GM21381 (cell line): ENCODE measurements at regions not wholly inside any gene's neighbourhood (a gene's known extent, or its start where the extent isn't known, plus 50 kb on each side); places are given as distances from the start of the nearest gene placed in this dataset.

Experiments used
- ATAC-seq: cut with Tn5 transposase; IDR thresholded peaks from one replicate; pipeline ENCODE4 v1.9.1; 2021; ENCODE audit warnings: mild to moderate bottlenecking, moderate library complexity; ENCODE audit not compliant: unreplicated experiment

GRCh38 chr4:27181693-27182092 lies 321.1 kb downstream of the STIM2 start:
- ATAC-seq: no peak

DNA sequence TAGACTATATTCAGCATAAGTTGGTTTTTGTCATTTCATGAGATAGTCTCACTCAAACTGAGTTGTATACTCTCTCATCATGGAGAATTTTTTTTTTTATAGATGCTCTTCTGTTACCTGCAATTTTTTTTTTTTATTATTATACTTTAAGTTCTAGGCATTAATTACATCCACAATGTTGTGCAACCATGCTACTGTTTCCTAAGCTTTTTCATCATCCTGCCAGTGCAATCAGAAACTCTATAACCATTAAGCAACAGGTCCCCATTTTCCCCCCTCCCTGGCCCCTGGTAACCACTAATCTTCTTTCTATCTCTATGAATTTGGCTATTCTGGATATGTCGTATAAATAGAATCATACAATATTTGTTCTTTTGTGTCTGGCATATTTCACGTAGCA lies 321.6 kb downstream of the STIM2 start:
- ATAC-seq: no peak

GRCh38 chr4:27184508-27185155 lies 324.0 kb downstream of the STIM2 start:
- ATAC-seq: no peak

- ATAC-seq: no peak
Measured at GRCh38 chr4:27186710-27187109, 326.1 kb downstream of the STIM2 start.

DNA sequence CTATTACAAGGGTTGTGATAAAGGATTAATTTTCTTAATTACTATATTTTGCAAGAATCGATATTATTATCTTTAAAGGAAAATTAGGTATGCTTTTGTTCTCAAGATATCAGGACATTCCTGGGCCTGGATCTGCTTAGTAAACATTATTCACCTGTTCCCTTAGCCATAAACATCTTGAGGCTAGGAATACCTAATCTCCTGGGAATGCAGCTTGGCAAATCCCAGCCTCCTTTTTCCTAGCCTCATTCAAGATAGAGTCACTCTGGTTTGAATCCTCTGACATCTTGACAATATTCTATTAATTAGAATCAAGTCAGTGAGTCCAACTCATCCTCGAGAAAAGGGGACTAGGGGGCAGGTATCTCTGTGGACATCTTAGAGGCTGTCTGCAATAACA lies 327.1 kb downstream of the STIM2 start:
- no peak for ATAC-seq

GRCh38 chr4:27189683-27190082 lies 329.0 kb downstream of the STIM2 start:
- ATAC-seq: no peak

- ATAC-seq: no peak
Measured at GRCh38 chr4:27191592-27191991, 331.0 kb downstream of the STIM2 start.

- no peak for ATAC-seq
Measured at GRCh38 chr4:27194599-27195176, 334.0 kb downstream of the STIM2 start.

- no peak for ATAC-seq
Measured at GRCh38 chr4:27198246-27198645, 337.6 kb downstream of the STIM2 start.

DNA sequence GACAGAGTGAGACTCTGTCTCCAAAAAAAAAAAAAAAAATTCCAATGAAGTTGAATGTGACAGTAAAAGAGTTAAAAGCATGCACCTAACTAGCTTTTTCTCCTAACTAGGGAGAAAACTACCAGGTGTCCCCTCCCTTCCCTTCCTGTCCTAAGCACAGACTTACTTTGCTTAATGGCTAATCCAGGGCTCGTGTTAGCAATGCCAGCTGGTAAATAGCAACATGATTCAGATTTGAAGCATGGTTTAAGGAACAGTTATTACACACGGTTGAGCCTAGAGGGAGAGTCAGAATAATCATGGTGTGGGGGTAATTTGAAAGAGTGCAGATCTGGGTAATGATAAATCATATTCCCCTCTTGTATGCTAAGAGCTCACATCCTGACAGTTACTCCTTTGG lies 338.3 kb downstream of the STIM2 start:
- ATAC-seq: no peak

DNA sequence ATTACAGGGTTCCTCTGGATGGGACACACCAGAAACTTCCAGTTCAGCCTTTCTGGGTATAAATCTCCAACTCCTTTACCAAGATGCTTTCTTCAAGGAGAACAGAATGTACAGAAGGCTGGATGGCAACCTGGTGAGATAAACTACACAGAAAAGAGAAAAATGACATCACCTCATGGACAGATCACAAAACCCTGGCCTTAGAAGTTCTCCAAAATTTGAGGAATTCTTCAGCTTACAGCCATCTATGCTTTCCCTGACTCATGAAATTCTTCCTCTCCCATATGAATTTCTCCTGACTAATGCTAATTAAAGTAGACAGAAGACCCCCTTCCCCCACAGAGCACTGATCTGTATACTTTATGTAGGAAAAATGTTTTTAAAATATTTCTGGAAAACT lies 345.4 kb downstream of the STIM2 start:
- no peak for ATAC-seq

DNA sequence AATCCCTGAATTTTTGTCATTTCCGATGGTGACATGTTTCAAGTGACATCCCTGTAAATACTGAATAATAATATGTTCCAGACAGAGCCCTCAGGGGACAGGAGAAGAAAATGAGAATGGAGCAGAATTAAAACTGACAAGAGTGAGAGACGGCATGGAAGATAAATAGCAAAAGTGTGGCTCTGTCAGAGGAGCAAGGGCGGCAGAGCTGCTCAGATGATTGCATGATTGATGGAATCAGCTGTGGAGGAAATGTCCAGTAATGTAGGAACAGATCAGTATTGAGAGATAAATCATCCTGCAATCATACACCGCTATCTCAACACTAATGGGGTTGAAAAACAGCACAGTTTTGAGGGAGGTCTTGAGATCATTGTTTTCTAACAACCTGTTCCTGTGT lies 350.3 kb downstream of the STIM2 start:
- ATAC-seq: no peak

DNA sequence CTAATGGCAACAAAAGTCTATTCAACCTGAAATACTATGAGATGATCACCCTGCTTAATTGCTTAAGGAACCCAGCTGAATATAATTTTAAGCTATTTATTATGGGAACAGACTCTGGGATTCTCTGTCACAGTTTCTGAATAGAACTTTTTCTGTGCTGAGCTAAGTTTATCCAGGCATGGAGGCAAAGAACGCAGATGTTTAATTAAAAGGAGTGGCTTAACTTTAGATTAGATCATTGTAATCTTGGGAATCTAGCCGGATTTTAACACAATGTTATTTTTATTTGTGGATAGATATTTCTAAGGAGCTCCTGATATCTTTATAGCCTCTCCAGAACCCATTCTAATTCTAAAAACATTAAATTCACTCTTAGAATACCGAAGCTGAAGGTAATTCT lies 353.4 kb downstream of the STIM2 start:
- no peak for ATAC-seq

DNA sequence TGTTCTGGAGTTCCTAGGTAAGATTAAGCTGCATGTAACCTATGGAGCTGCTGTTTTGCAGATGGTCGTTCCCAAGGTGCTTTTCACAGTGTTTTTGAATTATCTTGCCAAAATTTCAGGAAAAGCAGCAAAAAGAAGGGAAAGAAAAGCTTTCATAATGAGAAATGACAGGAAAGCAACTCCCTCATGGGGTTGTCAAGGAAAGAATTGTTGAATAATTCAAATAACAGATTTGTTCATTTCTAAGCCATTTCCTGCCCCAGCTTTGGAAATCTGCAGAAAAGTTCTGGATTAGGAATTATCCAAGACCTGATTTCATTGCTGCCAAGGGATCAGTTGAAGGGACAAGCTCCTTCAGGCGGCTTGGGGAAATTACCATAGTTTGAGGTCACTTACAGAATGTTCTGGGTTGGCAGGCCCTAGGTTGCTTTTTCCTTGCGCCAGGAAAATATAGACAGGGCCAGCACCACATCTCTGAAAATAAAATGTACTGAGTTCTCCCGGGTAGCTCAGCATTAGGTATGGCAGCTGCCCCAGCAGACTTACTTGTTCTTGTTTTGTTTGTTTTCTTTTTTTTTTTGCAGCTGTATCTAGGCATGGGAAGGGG lies 354.7 kb downstream of the STIM2 start:
- no peak for ATAC-seq

- ATAC-seq: no peak
Measured at GRCh38 chr4:27217261-27217769, 356.7 kb downstream of the STIM2 start.

DNA sequence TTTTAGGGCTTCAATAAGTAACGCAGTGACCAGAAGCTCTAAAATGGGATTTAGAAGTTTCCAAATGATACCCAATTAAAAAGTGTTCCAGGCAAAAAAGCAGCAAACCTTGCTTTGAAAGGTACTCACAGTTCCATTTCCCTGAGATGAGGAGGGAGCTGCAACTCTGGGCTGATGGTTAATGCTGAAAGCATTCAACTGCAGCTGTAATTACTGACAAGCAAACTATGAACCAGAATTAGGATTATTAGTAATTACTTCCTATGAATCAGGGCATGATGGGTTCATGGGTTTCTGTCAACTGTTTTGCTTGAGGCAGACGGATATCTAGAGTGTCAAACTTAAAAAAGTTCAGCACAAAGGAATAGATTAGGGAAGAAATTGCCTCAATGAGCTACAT lies 357.4 kb downstream of the STIM2 start:
- no peak for ATAC-seq

GRCh38 chr4:27223326-27223725 lies 362.7 kb downstream of the STIM2 start:
- ATAC-seq: no peak

- no peak for ATAC-seq
Measured at GRCh38 chr4:27233531-27233930, 372.9 kb downstream of the STIM2 start.

- ATAC-seq: no peak
Measured at GRCh38 chr4:27234306-27234899, 373.8 kb downstream of the STIM2 start.

DNA sequence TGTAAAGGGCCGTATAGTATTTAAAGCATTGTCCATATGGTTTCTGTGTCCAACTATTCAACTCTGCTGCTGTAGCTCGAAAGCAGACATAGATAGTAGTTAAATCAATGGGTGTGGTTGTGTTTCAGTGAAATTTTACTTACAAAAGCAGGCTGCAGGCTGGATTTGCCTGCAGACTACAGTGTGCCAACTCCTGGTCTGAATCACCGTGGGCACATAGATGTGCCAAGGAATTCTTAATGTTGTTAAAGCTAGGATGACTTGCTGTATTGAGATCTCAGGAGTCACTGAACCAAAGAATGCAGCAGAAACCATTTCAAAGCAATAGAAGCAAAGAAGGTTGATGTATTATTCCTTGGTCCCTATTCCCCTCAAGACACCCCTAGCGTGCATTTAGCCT lies 379.0 kb downstream of the STIM2 start:
- ATAC-seq: no peak

- no peak for ATAC-seq
Measured at GRCh38 chr4:27242217-27242616, 381.6 kb downstream of the STIM2 start.

DNA sequence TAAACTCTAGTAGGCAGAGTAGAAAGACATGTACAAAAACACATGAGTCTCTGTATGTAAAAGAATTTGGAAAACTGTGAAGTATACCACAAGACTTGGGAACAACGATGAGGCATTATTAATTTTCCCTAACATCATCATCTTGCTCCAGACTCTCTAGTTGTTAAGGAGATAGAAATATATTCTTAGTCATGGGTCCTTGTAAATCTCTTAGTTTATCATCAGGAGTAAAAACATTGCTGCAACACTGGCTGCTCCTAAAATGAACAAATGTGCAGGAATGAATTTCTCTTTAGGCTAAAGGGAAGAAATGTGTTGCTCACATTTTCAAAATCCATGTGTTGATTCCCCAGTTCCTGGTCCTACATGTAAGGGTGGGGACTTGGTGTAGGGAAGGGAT lies 384.6 kb downstream of the STIM2 start:
- no peak for ATAC-seq
